Ishikawa (cell line): ENCODE measurements at regions not wholly inside any gene's neighbourhood (a gene's known extent, or its start where the extent isn't known, plus 50 kb on each side); places are given as distances from the start of the nearest gene placed in this dataset.

Experiments
- CREB1 ChIP-seq: IDR thresholded peaks from 2 replicates; pipeline ENCODE4 v1.6.1; 2012; ENCODE audit warnings: low read depth
- EP300 ChIP-seq: IDR thresholded peaks from 2 replicates; pipeline ENCODE4 v1.6.1; 2012; ENCODE audit warnings: borderline replicate concordance
- MAX ChIP-seq: IDR thresholded peaks from 2 replicates; pipeline ENCODE4 v1.6.1; 2012
- NFIC ChIP-seq: IDR thresholded peaks from 2 replicates; pipeline ENCODE4 v1.6.1; 2012
- RAD21 ChIP-seq: IDR thresholded peaks from 2 replicates; pipeline ENCODE4 v1.6.1; 2012; ENCODE audit warnings: low read depth
- REST ChIP-seq: IDR thresholded peaks from 2 replicates; pipeline ENCODE4 v1.6.1; 2012; ENCODE audit warnings: low read depth, mild to moderate bottlenecking
- TAF1 ChIP-seq: IDR thresholded peaks from 2 replicates; pipeline ENCODE4 v1.6.1; 2012; ENCODE audit warnings: low read depth, mild to moderate bottlenecking
- YY1 ChIP-seq: IDR thresholded peaks from 2 replicates; pipeline ENCODE4 v1.6.1; 2012; ENCODE audit warnings: low read depth
- ZBTB7A ChIP-seq: IDR thresholded peaks from 2 replicates; pipeline ENCODE4 v1.6.1; 2012; ENCODE audit warnings: low read depth

GRCh38 chr9:99322299-99322698, 100.2 kb downstream of the SEC61B start:
- TF ChIP-seq RAD21, result no peak
- TF ChIP-seq CREB1, result no peak
- no peak for TF ChIP-seq ZBTB7A
- TF ChIP-seq TAF1, result no peak
- no peak for TF ChIP-seq REST
- no peak for TF ChIP-seq YY1
- no peak for TF ChIP-seq MAX
- no peak for TF ChIP-seq EP300
- TF ChIP-seq NFIC, result no peak
